NCI-H2196 treated with DMSO at 0.1 percent for 48 hours (cell line): ENCODE measurements at regions not wholly inside any gene's neighbourhood (a gene's known extent, or its start where the extent isn't known, plus 50 kb on each side); places are given as distances from the start of the nearest gene placed in this dataset.

Experiments used
- DNase-seq: peaks from one replicate; lab custom pipeline; 2025; ENCODE audit not compliant: unreplicated experiment; lab: John Stamatoyannopoulos, UW

- DNase-seq: no peak
These were observed 326.2 kb upstream of the IRX2 start for GRCh38 chr5:3077684-3078083.

DNA sequence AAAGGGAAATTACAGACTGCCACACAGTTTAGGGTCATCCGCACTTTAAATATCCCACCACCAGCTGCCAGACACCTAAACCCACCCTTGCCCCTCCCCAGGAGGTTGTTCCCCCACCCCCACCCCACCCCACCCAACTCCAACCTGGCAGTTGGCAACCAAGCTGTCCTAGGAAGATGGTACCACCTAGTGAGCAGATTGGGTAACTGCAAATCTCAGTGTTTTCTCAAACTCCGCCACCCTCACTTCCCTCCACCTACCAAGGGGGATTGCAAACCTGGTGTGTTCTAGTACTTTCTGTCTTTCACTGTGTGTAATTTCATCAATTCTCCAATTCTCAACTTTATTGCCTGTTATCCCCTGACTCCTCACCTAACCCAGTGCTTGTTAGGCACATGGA lies 323.8 kb upstream of the IRX2 start:
- no peak for DNase-seq

DNA sequence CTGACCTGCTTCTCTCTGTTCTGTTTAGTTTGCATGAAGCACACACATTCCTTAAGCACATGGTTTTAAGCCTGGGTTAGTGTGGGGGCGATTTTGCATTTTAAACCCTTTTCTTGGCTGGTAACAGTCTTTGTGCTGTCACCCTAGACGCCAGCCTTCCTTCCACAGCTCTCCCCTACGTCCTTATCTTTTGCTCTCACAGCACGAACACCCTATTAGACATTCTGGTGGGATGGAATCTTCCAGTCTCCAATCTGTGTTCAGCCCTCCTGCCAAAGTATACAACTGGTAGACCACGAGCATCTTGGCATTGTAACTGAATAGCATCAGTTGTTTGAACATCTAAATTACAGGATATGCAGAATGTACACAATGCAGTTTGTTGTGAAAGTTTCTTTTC lies 316.9 kb upstream of the IRX2 start:
- no peak for DNase-seq

DNA sequence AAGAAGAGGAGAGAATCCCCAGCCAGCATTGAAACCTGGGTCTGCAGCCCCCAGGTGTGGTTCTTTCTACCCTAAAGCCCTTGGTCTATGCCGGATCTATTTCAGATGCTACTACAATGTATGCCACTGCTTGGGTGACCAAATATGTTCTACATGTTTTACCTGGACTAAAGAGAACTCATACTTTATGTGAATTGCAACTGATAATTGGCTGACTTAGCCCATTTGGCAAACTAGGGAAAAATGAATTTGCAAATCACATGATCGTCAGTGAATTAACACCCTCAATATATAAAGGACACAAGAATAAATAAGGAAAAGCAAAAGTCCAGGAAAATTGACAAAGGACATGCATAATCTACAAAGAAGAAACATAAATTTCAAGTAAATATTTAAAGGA lies 308.8 kb upstream of the IRX2 start:
- DNase-seq: no peak

- no peak for DNase-seq
These were observed 308.0 kb upstream of the IRX2 start for GRCh38 chr5:3059488-3059887.

DNA sequence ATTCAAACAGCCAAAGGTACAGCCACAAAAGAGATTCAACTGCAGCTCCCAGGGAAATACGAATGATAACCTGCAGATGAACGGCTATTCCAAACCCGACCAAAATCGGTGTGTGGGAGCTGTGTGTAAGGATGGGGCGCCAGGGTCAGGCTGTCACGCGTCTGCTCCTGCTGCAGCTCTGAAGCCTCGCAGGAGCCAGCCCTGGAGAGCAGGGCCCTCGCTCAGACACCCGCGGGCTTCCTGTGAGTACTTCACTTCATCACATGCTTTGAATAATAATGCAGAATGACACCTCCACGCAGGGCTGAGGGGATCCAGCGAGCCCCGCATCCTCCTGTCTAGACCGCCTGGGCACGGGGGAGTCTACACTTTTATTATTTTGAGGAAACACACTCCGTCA lies 307.5 kb upstream of the IRX2 start:
- no peak for DNase-seq

DNA sequence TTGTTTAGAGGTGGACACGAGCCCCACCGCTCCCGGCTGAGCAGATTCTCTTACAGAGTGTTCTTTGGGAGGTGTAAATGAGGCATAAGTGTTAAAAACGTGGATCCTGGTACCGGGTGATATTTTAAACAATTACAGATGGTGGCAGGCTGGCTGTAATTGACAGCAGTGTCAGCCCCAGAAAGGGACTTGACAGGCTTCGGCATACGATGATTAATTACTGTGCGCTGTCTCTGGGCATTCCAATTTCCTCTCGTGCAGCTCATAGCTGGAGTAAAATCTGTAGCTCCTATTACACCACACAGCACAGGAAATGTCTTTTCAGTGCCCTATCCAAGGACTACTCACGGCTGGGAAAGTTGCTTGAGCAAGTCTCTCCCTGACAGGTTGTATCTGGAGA lies 305.4 kb upstream of the IRX2 start:
- no peak for DNase-seq

DNA sequence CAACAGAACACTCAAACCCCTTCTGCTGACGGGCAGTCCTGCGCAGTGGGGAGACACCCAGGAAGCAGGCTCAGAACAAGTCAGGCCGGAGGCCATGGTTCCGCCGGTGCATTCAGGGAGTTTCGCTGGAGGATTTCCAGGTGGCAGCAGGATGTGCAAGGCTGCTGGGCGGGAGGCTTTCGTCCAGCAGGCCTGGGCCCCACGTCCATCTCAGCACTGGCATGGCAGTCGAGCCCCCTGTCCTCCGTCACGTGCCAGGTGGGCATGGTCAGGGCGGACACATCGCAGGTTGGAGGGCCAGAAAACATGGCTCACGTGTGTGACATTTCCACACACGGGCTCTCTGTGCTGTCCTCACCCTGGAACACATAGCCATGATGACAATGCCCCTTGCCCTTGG lies 299.9 kb upstream of the IRX2 start:
- DNase-seq: no peak

GRCh38 chr5:3050863-3051262 lies 299.4 kb upstream of the IRX2 start:
- DNase-seq: no peak

GRCh38 chr5:3049261-3049660 lies 297.8 kb upstream of the IRX2 start:
- DNase-seq: no peak

DNA sequence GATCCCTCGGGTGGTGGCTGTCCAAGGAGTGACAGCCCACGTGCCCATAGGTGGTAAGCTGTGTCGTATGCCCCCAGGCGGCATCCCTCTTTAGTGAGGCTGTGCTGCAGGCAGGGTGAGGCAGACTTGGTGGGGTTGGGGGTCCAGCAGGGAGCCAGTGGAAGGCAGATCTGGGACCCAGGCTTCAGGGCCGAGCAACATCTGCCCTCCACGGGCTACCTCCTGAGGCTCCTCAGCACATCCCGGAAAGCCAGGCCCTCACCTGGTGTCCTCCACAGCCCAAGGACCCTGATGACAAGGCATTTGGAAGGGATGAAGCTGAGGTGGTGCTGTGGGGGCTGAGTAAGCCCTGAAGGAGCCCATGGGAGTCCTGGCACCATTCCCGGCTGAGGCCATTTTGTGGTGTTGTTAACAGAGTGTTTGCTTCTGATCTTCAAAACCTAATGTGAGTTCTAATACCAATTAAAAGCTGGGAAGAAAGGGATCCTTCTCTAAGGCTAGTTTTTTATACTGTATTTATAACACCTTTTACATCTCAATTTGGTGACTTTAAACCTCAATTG lies 295.8 kb upstream of the IRX2 start:
- no peak for DNase-seq

DNA sequence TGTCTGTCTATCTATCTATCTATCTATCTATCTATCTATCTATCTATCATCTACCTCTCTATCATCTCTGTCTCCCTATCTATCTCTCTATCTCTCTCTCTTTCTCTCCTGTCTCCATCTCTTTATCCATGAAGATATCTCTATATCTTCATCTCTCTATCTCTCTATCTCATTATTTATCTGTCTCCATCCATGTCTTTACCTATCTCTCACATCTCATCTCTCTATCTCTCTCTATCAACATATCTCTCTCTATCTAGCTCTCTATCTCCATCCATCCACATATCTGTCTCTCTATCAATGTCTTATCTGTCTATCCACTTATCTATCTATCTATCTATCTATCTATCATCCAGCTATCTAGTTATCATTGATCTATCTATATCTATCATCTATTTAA lies 292.1 kb upstream of the IRX2 start:
- no peak for DNase-seq

DNA sequence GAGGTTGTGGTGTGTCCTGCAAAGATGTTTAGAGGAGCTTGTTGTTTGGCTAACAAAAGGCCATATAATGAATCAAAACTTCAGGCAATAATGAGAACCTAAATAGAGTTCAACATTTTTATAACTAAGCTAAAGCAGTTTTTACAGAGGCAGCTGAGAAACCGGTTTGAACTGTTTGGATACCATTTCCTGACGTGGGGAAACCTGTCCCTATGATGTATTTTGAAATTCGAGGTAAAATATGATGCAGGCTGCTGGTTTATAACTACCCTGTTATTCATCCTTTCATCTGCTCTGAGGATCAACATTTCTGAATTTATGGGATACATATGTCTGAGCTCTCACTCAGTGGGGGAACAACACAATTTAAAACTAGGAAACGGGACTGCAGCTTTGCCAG lies 289.5 kb upstream of the IRX2 start:
- no peak for DNase-seq

DNA sequence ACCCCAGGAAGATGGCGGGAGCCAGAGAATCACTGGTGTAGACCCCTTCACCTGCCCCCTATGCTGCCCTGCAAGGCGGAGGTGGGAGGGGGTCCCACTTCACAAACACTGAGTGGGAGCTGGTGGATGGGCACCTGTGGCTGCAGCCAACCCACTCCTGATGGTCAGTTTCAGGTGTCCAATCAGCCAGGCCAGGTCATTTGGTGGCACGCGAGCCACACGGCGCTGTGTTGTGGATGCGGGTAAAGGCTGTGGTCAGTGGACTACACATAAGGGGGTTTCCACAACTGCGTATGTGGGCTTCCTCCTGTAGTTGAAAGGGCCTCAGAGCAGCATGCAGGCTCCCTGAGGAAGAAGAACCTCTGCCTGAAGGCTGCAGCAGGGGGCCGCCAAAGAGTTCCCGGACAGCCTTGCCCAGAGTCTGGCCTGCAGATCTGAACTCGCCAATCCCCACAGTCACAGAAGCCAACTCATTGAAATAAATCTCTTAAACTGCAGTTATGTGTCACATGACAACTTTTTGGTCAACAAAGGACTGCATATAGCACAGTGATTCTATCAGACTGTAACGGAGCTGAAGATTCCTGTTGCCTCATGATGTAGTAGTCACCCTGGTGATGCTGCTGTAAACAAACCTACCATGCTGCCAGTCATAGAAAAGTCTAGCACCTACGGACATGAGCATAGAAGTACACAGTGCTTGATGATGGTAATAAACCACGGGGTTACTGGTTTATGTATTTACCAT lies 284.7 kb upstream of the IRX2 start:
- no peak for DNase-seq

GRCh38 chr5:3035452-3035851 lies 284.0 kb upstream of the IRX2 start:
- DNase-seq: no peak

DNA sequence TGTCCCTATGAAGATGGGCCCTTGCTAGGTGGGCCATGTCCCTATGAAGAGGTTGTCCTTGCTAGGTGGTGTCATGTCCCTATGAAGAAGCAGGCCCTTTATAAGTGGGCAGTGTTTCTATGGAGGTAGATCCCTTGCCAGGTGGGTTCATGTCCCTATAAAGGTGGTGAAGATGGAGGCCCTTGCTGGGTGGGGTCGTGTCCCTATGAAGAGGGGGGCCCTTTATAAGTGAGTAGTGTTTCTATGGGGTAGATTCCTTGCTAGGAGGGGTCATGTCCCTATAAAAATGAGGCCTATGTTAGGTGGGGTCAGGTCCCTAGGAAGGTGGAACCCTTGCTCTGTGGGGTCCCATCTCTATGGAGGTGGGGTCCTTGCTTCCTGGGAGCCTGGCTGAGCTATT lies 283.4 kb upstream of the IRX2 start:
- DNase-seq: no peak

DNA sequence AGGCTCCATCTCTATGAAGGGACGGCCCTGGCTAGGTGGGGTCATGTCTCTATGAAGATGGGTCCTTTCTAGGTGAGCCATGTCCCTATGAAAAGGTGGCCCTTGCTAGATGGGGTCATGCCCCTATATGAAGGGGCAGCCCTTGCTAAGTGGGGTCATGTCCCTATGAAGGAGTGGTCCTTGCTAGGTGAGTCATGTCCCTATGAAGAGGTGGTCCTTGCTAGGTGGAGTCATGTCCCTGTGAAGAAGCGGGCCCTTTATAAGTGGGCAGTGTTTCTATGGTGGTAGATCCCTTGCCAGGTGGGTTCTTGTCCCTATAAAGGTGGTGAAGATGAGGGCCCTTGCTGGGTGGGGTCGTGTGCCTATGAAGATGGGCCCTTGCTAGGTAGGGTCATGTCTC lies 283.0 kb upstream of the IRX2 start:
- no peak for DNase-seq

GRCh38 chr5:3033033-3033755 lies 281.7 kb upstream of the IRX2 start:
- no peak for DNase-seq

DNA sequence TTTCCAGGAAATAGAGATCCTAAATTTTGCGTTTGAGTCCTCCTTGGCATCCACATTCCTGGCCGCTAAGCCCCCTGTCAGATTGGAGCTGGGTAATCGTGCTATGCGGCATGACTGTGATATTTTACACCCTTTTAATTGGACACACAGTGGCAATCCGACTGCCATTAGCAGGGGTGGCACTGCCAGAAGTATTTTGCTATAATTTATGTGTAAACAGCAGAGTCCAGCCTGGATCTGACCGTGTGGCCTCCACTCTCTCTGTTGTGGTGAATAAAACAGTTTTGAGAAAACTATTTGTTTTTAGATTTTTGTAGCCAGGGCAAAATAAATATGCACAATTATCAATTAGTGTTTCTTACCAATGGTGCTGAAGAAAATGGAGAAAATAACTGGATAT lies 281.0 kb upstream of the IRX2 start:
- no peak for DNase-seq

DNA sequence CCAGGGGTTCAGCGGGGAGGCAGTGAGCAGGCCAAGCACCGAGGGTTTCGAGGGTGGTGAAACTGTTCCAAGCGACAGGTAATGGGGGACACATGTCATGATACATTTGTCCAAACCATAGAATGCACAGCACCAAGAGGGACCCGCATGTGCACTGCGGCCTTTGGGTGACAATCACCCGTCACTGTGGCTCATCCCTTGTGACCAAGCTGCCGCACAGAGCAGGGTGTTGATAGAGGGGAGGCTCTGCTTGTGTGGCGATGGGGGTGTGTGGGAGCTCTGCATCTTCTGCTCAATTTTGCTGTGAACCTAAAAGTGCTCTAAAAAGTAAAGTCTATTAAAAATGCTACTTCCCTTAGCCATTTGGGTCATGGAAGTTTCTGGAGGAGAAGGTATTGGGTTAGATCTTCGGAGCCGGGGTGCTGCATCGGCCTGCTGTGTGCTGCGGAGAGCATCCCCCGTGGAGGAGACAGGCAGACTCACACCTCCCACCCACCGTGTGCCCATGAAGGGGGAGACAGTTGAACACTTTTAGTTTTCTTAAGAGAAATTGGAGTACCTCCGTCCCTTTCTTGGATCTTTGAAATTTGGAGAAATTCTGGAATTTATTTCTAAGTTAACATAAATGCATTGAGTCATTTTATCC lies 280.4 kb upstream of the IRX2 start:
- no peak for DNase-seq

DNA sequence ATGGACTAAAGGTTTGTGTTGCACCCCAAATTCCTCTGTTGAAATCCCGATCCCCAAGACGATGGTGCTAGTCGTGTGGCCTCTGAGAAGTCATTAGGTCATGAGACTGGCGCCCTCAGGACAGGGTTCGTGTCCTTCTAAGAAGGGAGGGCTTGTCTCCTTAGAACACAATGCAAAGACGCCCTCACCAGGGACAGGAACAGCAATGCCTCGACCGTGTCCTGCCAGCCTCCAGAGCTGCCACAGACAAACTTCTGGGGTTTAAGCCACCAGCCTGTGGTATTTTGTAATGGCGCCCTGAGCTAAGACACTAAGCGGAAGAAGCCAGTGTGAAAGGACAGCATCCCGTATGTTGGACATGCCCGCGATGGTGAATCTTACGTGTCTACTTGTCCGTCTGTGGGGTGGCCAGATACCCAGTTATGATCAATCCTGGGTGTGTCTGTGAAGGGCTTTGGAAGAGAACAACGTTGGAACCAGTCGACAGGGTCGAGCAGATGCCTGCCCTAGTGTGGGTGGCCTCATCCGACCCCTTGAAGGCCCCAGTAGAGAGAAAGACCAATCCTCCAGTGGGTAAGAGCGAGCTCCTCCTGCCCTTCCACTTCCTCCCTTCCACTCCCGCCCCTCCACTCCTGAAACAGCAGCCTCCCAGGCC lies 279.2 kb upstream of the IRX2 start:
- DNase-seq: no peak

DNA sequence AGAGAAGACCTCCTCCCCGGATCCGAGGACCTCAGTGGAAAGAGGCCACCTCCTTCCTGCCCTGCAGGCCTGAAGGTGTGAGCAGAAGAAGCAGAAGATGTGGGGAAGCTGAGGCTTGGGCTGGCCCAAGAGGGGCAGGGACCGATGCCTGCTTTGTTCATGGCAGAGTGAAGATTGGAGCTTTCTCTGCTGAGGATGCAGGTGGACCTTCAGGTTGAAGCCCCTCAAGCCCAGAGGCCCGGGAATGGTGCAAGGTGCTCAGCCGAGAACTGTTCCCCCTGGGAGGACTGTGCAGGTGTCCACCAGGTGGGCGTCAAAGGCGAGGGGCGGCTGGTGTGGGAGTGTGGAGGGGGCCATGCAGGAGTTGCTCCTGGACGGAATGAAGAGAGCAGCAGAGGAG lies 277.9 kb upstream of the IRX2 start:
- DNase-seq: no peak
